ENCODE measurements at regions not wholly inside any gene's neighbourhood (a gene's known extent, or its start where the extent isn't known, plus 50 kb on each side); places are given as distances from the start of the nearest gene placed in this dataset.

DNA sequence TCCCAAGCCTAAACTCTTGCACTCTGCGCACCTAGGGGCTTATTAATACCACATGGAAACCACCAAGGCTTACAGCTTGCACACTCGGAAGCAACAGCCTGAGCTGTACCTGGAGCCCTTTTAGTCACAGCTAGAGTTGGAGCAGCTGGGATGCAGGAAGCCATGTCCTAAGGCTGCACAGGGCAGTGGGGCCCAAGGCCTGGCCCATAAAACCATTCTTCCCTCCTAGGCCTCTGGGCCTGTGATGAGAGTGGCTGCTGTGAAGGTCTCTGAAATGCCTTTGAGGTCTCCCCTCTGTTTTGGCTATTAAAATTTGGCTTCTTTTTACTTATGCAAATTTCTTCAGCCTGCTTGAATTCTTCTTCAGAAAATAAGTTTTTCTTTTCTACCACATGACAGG, 383.9 kb upstream of the UBE2E2 start:
- H3K4ac ChIP-seq (replicated peaks; ENCODE audit: insufficient read length, low read depth, low read length) = no peak overlapping the region
- H2BK5ac ChIP-seq (ENCODE audit: low read depth, low read length) = no peak overlapping the region
- CTCF ChIA-PET (ENCODE audit: partially characterized antibody) = no interaction called here
- H3K36me3 ChIP-seq (ENCODE audit: control insufficient read depth in 2 of 4, insufficient read depth in 4 of 4, low read length in 3 of 4) = no peaks in the 10 kb centered on the region
- peaks cover 6 to 7% of the 10 kb centered on the region in 2 experiments; a peak in 3 of 4 replicates for H3K9me3 ChIP-seq (ENCODE audit: insufficient read depth in 2 of 2, low read depth in 1 of 2, low read length in 1 of 2)
- H2BK20ac ChIP-seq (ENCODE audit: low read length) = no peak overlapping the region
- H2BK120ac ChIP-seq (replicated peaks; ENCODE audit: low read depth, low read length) = no peak overlapping the region
- no peak overlapping the region for H3K27ac ChIP-seq (ENCODE audit: low read depth, low read length)
- H2BK15ac ChIP-seq (ENCODE audit: low read length) = no peak overlapping the region
- no peak overlapping the region for H3K23ac ChIP-seq (ENCODE audit: insufficient read length)
- no peak overlapping the region for H4K91ac ChIP-seq (replicated peaks; ENCODE audit: insufficient read length, low read length)
- no peak overlapping the region for H2AK5ac ChIP-seq (ENCODE audit: low read depth, low read length)
- H2AFZ ChIP-seq (ENCODE audit: low read length) = no peak overlapping the region
- no peak overlapping the region for H4K5ac ChIP-seq (ENCODE audit: insufficient read length, low read depth, low read length)
- no peak overlapping the region for H4K8ac ChIP-seq (ENCODE audit: extremely low read depth, insufficient read depth, low read length)
- H3K23me2 ChIP-seq (ENCODE audit: low read depth, low read length) = no peaks in the 10 kb centered on the region
- 90% methylated on average over 2 of the region's 2 CpGs; no CpG with 5 or more reads in 1 of the 2 experiments for WGBS, 2 experiments (ENCODE audit: extremely low coverage in 1 of 2, insufficient coverage in 1 of 2, insufficient read length in 1 of 2, insufficient replicate concordance in 2 of 2, low coverage in 1 of 2, low lambda C conversion rate in 2 of 2, missing lambda C conversion rate in 1 of 2)
- no peak overlapping the region for H3K56ac ChIP-seq (replicated peaks; ENCODE audit: insufficient read length, low read depth, low read length)
- H4K20me1 ChIP-seq (replicated peaks in 1 of 2; ENCODE audit: control insufficient read depth in 1 of 2, insufficient read depth in 2 of 2, low read length in 2 of 2) = no peaks in the 10 kb centered on the region
- H3K4me2 ChIP-seq (ENCODE audit: insufficient read depth in 1 of 2, low read depth in 2 of 2, low read length in 2 of 2) = no peak overlapping the region
- H3K18ac ChIP-seq (ENCODE audit: extremely low read depth, low read length) = no peak overlapping the region
- H3K79me2 ChIP-seq (ENCODE audit: control insufficient read depth in 1 of 2, insufficient read depth in 2 of 2, low read length in 2 of 2) = no peaks in the 10 kb centered on the region
- no peak overlapping the region for H3K14ac ChIP-seq (ENCODE audit: insufficient read length)
- no peak overlapping the region for H3K9ac ChIP-seq (replicated peaks in 1 of 4; ENCODE audit: extremely low read depth in 1 of 4, low read depth in 3 of 4, low read length in 3 of 4)
- no peak for FAIRE-seq
- no peak overlapping the region for H3K4me3 ChIP-seq (ENCODE audit: extremely low read depth in 1 of 4, insufficient read depth in 2 of 4, low read depth in 3 of 4, low read length in 4 of 4)
- H3K27me3 ChIP-seq (replicated peaks in 1 of 4; ENCODE audit: control insufficient read depth in 3 of 4, extremely low read depth in 1 of 4, insufficient read depth in 3 of 4, low read length in 3 of 4) = no peaks in the 10 kb centered on the region
- no peaks in the 10 kb centered on the region for H3K79me1 ChIP-seq (ENCODE audit: low read depth, low read length)
- no peak overlapping the region for H2BK12ac ChIP-seq (ENCODE audit: low read depth, low read length)
- DNase-seq (ENCODE audit: low read depth in 1 of 2, low spot score in 2 of 2) = no peak
- POLR2A ChIA-PET (ENCODE audit: partially characterized antibody) = no interaction called here
- H3K4me1 ChIP-seq (replicated peaks in 1 of 4; ENCODE audit: control insufficient read depth in 3 of 4, insufficient read depth in 4 of 4, low read length in 3 of 4) = no peaks in the 10 kb centered on the region
- TF ChIP-seq HDAC6 (IDR thresholded peaks at IDR 0.05; ENCODE audit: low read depth, low read length) (no peak), YY1 (IDR thresholded peaks at IDR 0.05; ENCODE audit: low read depth, low read length) (no peak), JUN (IDR thresholded peaks at IDR 0.05; ENCODE audit: low read depth, low read length) (no peak), BRCA1 (IDR thresholded peaks at IDR 0.05; ENCODE audit: low read depth, low read length) (no peak), ATF2 (IDR thresholded peaks at IDR 0.05; ENCODE audit: low read length) (no peak), ZNF274 (IDR thresholded peaks at IDR 0.05; ENCODE audit: borderline replicate concordance, extremely low read depth, low read length) (no peak), TEAD4 (IDR thresholded peaks at IDR 0.05; ENCODE audit: low read depth, low read length) (no peak), NANOG (IDR thresholded peaks at IDR 0.05; ENCODE audit: insufficient read depth, low read depth, low read length, poor library complexity, severe bottlenecking) (no peak), RBBP5 (IDR thresholded peaks at IDR 0.05; ENCODE audit: borderline replicate concordance, low read depth, low read length) (no peak)
- TF ChIP-seq, protein P1, sequence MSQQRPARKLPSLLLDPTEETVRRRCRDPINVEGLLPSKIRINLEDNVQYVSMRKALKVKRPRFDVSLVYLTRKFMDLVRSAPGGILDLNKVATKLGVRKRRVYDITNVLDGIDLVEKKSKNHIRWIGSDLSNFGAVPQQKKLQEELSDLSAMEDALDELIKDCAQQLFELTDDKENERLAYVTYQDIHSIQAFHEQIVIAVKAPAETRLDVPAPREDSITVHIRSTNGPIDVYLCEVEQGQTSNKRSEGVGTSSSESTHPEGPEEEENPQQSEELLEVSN (IDR thresholded peaks at IDR 0.05) = no peak

Measured in H1 (cell line).